OCI-LY3 (cell line): ENCODE measurements at regions not wholly inside any gene's neighbourhood (a gene's known extent, or its start where the extent isn't known, plus 50 kb on each side); places are given as distances from the start of the nearest gene placed in this dataset.

Experiments used
- CTCF ChIP-seq: fragments of 200-600, 300-600 bp; sonication (generic); IDR thresholded peaks from 2 replicates; pipeline ENCODE4 v1.5.1; 2014; ENCODE audit warnings: antibody characterized with exemption, low read length, low read depth
- EZH2phosphoT487 ChIP-seq: fragments of 200-600 bp; shearing (Covaris generic); IDR thresholded peaks from 2 replicates; pipeline ENCODE4 v1.6.1; 2018; ENCODE audit warnings: antibody characterized with exemption, mixed run types, low read depth

- no peak for TF ChIP-seq CTCF
- no peak for TF ChIP-seq EZH2phosphoT487
Measured at GRCh38 chr1:218524526-218524925, 179.4 kb downstream of the TGFB2 start.
